A673 (cell line): ENCODE measurements at regions not wholly inside any gene's neighbourhood (a gene's known extent, or its start where the extent isn't known, plus 50 kb on each side); places are given as distances from the start of the nearest gene placed in this dataset.

Experiments used
- BruUV-seq: library from RNA; stranded (reverse); fragments of 400-500 nt; replicated peaks from 2 replicates; lab custom pipeline; 2021; lab: Mats Ljungman, UMichigan
- CTCF ChIA-PET: fragments of 300-600 bp; sonication (Branson Sonifier 250); formaldehyde crosslinking; loops from one replicate; lab custom pipeline; 2022; ENCODE audit warnings: antibody characterized with exemption; lab: Charles Lee
- POLR2A ChIA-PET: fragments of 300-600 bp; sonication (Branson Sonifier 250); formaldehyde crosslinking; loops from one replicate; lab custom pipeline; 2022; ENCODE audit warnings: antibody characterized with exemption; ENCODE audit not compliant: low non-redundant PET; lab: Charles Lee
- DNase-seq: peaks from one replicate; pipeline ENCODE4 v3.0.0-alpha.2; 2015; ENCODE audit warnings: low spot score
- H3K27ac ChIP-seq: fragments of 200-600 bp; sonication (generic); 2 replicates; pipeline ENCODE4 v1.5.1; 2016; ENCODE audit warnings: mixed run types, low read depth, mild to moderate bottlenecking, mixed read lengths, antibody characterized with exemption, low read length; ENCODE audit not compliant: poor library complexity, severe bottlenecking
- H3K27me3 ChIP-seq: fragments of 200-600 bp; sonication (generic); replicated peaks from 2 replicates; pipeline ENCODE4 v1.6.1; 2017; ENCODE audit warnings: mixed run types, low read depth, mild to moderate bottlenecking, mixed read lengths, antibody characterized with exemption, low read length; ENCODE audit not compliant: insufficient read depth, poor library complexity
- H3K36me3 ChIP-seq: fragments of 200-600 bp; sonication (generic); 2 replicates; pipeline ENCODE4 v1.6.1; 2016; ENCODE audit warnings: mixed run types, mild to moderate bottlenecking, mixed read lengths, antibody characterized with exemption, low read length; ENCODE audit not compliant: insufficient read depth, poor library complexity, severe bottlenecking
- H3K4me1 ChIP-seq: fragments of 200-600 bp; sonication (generic); 2 replicates; pipeline ENCODE4 v1.6.1; 2017; ENCODE audit warnings: mixed run types, mild to moderate bottlenecking, mixed read lengths, antibody characterized with exemption, low read length; ENCODE audit not compliant: insufficient read depth, poor library complexity, severe bottlenecking
- H3K4me3 ChIP-seq: fragments of 200-600 bp; sonication (generic); 2 replicates; pipeline ENCODE4 v1.5.1; 2016; ENCODE audit warnings: low read depth, mixed run types, mild to moderate bottlenecking, mixed read lengths, low read length; ENCODE audit not compliant: poor library complexity, severe bottlenecking
- H3K9me3 ChIP-seq: fragments of 200-600 bp; sonication (generic); 2 replicates; pipeline ENCODE4 v1.6.1; 2016; ENCODE audit warnings: mixed run types, low read depth, mild to moderate bottlenecking, mixed read lengths, antibody characterized with exemption, low read length; ENCODE audit not compliant: poor library complexity, severe bottlenecking
- CTCF ChIP-seq: fragments of 300-800, 200-600 bp; sonication (generic); conservative IDR thresholded peaks from 2 replicates; pipeline ENCODE4 v1.5.1; 2017; ENCODE audit warnings: low read depth, mild to moderate bottlenecking, antibody characterized with exemption, low read length, moderate library complexity, mixed read lengths
- EZH2 ChIP-seq: fragments of 200-600 bp; sonication (generic); IDR thresholded peaks from 2 replicates; pipeline ENCODE4 v1.6.1; 2017; ENCODE audit warnings: borderline replicate concordance, low read depth, mild to moderate bottlenecking, mixed read lengths, antibody characterized with exemption, low read length; ENCODE audit not compliant: poor library complexity, severe bottlenecking
- intact Hi-C: fragments of 100-400 bp; cut with micrococcal nuclease; formaldehyde crosslinking; loops from one replicate; pipeline ENCODE4 v1.10.0; 2022; ENCODE audit not compliant: unreplicated experiment

- Histone ChIP-seq H3K4me3 (no peak overlapping the region), H3K27ac (peak overlapping the region; percentile 85), H3K9me3 (no peaks in the 10 kb centered on the region), H3K36me3 (no peaks in the 10 kb centered on the region), H3K27me3 (no peaks in the 10 kb centered on the region), H3K4me1 (peaks cover 31% of the 10 kb centered on the region)
- ChIA-PET POLR2A (no interaction called here), CTCF (no interaction called here)
- intact Hi-C loops: loop anchor here (5.0 kb wide), 1 partner anchor 173 kb away; no protein-coding TSS in a partner anchor
- BruUV-seq: no TSS peak
- no peak for DNase-seq
- no peak for TF ChIP-seq CTCF
- no peak for TF ChIP-seq EZH2
Observed at GRCh38 chr3:146969356-146969755, 364.2 kb upstream of the PLSCR5 start.

- no peaks in the 10 kb centered on the region for H3K27me3 ChIP-seq
- ChIA-PET POLR2A (no interaction called here), CTCF (no interaction called here)
- H3K9me3 ChIP-seq: no peaks in the 10 kb centered on the region
- TF ChIP-seq EZH2 (no peak), CTCF (no peak)
- intact Hi-C loops: loop anchor here (5.0 kb wide), 1 partner anchor 174 kb away; no protein-coding TSS in a partner anchor
- DNase-seq: peak; percentile 94
- H3K27ac ChIP-seq: peak overlapping the region; percentile 85
- no TSS peak for BruUV-seq
- no peak overlapping the region for H3K4me3 ChIP-seq
- peaks cover 31% of the 10 kb centered on the region for H3K4me1 ChIP-seq
- H3K36me3 ChIP-seq: no peaks in the 10 kb centered on the region
Observed at GRCh38 chr3:146968204-146968651, 363.1 kb upstream of the PLSCR5 start.

- Histone ChIP-seq H3K9me3 (no peaks in the 10 kb centered on the region), H3K27ac (peak overlapping the region; percentile 85), H3K4me3 (no peak overlapping the region), H3K27me3 (no peaks in the 10 kb centered on the region), H3K36me3 (no peaks in the 10 kb centered on the region), H3K4me1 (peaks cover 31% of the 10 kb centered on the region)
- DNase-seq: no peak
- CTCF ChIA-PET: no interaction called here
- POLR2A ChIA-PET: no interaction called here
- TF ChIP-seq CTCF: no peak
- TF ChIP-seq EZH2: no peak
- TSS peak; percentile 92 for BruUV-seq
- intact Hi-C loops: loop anchor here (5.0 kb wide), 1 partner anchor 175 kb away; no protein-coding TSS in a partner anchor
Observed at GRCh38 chr3:146967783-146968182, 362.6 kb upstream of the PLSCR5 start.
